Sigmoid colon (tissue), 6 donors: ENCODE measurements at regions not wholly inside any gene's neighbourhood (a gene's known extent, or its start where the extent isn't known, plus 50 kb on each side); places are given as distances from the start of the nearest gene placed in this dataset.

Experiments used
- DNase-seq: peaks from one replicate; pipeline ENCODE4 v3.0.0-alpha.2; 2019
- H3K27ac ChIP-seq, 4 donors: fragments of 200-600 bp; sonication (generic); one replicate each; pipeline ENCODE4 v1.5.1; 2016 to 2019; ENCODE audit warnings: mild to moderate bottlenecking in 1 of 4
- H3K27me3 ChIP-seq, 3 donors: fragments of 200-600 bp; sonication (generic); one replicate each; pipeline ENCODE4 v1.5.1; 2019; ENCODE audit warnings: mild to moderate bottlenecking in 1 of 3
- H3K36me3 ChIP-seq, 4 donors: fragments of 200-600 bp; sonication (generic); one replicate each; pipeline ENCODE4 v1.5.1; 2016 to 2019
- H3K4me1 ChIP-seq, 4 donors: fragments of 200-600 bp; sonication (generic); one replicate each; pipeline ENCODE4 v1.5.1; 2017 to 2019
- H3K4me3 ChIP-seq, 4 donors: fragments of 200-600 bp; sonication (generic); one replicate each; pipeline ENCODE4 v1.5.1; 2017 to 2019; ENCODE audit warnings: mild to moderate bottlenecking in 2 of 4, moderate library complexity in 1 of 4
- H3K9me3 ChIP-seq, 4 donors: fragments of 200-600 bp in 3 of 4; sonication (generic) in 3 of 4; one replicate each; pipeline versions ENCODE4 v1.5.1 to v1.6.1; 2013 to 2019
- CTCF ChIP-seq, 4 experiments: fragments of 450-650 bp in 3 of 4; fragments of 200-600 bp in 1 of 4; IDR thresholded peaks; one replicate each; pipeline ENCODE4 v1.5.1; 2016 to 2019; ENCODE audit warnings: antibody characterized with exemption in 4 of 4, mild to moderate bottlenecking in 3 of 4, moderate library complexity in 2 of 4
- EP300 ChIP-seq, 4 donors: sonication (generic); formaldehyde crosslinking; IDR thresholded peaks; one replicate each; pipeline ENCODE4 v1.6.1; 2017; ENCODE audit warnings: antibody characterized with exemption in 4 of 4
- POLR2A ChIP-seq, 2 donors: fragments of 450-650 bp; IDR thresholded peaks; one replicate each; pipeline ENCODE4 v1.6.1; 2016; ENCODE audit warnings: antibody characterized with exemption in 2 of 2, mild to moderate bottlenecking in 2 of 2, moderate library complexity in 2 of 2
- POLR2AphosphoS5 ChIP-seq, 4 donors: sonication (generic); formaldehyde crosslinking; IDR thresholded peaks; one replicate each; pipeline ENCODE4 v1.6.1; 2017; ENCODE audit warnings: antibody characterized with exemption in 4 of 4
- WGBS, 2 donors: extraction: QIAGEN DNeasy Blood & Tissue Kit; methylation state at CpG; one replicate each; pipeline ENCODE4 v1.1.7; 2013; 5-methylcytosine and 5-hydroxymethylcytosine counted together
- intact Hi-C: fragments of 100-400 bp; cut with DNase I; formaldehyde crosslinking; loops from one replicate; pipeline ENCODE4 v1.15.1; 2023
- donor health status: healthy with polysubstance abuse.
- donor health status: healthy.

- no peak for DNase-seq
- intact Hi-C loops = no loop called here
- no peaks in the 10 kb centered on the region for H3K27me3 ChIP-seq
- H3K36me3 ChIP-seq = no peaks in the 10 kb centered on the region
- WGBS, 2 donors = 95% methylated on average over 1 of the region's 1 CpG
- no peak overlapping the region for H3K27ac ChIP-seq
- no peak for TF ChIP-seq CTCF (IDR thresholded peaks at IDR 0.05)
- no peak for TF ChIP-seq POLR2A (IDR thresholded peaks at IDR 0.05)
- no peak for TF ChIP-seq POLR2AphosphoS5 (IDR thresholded peaks at IDR 0.05)
- TF ChIP-seq EP300 (IDR thresholded peaks at IDR 0.05) = no peak
- H3K9me3 ChIP-seq = no peaks in the 10 kb centered on the region
- no peaks in the 10 kb centered on the region for H3K4me1 ChIP-seq
- no peak overlapping the region for H3K4me3 ChIP-seq
Observed at GRCh38 chr10:17538941-17539340, 78.2 kb downstream of the HACD1 start.

GRCh38 chr10:17537281-17537680 lies 79.9 kb downstream of the HACD1 start:
- TF ChIP-seq POLR2AphosphoS5 (IDR thresholded peaks at IDR 0.05) = no peak
- TF ChIP-seq CTCF (IDR thresholded peaks at IDR 0.05) = no peak
- no peak for TF ChIP-seq EP300 (IDR thresholded peaks at IDR 0.05)
- TF ChIP-seq POLR2A (IDR thresholded peaks at IDR 0.05) = no peak
- intact Hi-C loops = no loop called here
- H3K4me1 ChIP-seq = no peaks in the 10 kb centered on the region
- no peak overlapping the region for H3K27ac ChIP-seq
- 79 to 84% methylated on average over 7 of the region's 7 CpGs for WGBS, 2 donors
- H3K4me3 ChIP-seq = no peak overlapping the region
- DNase-seq = no peak
- H3K9me3 ChIP-seq = peaks cover 0 to 1% (median 0%) of the 10 kb centered on the region in 4 donors
- no peaks in the 10 kb centered on the region for H3K27me3 ChIP-seq
- H3K36me3 ChIP-seq = no peaks in the 10 kb centered on the region

- no peak for DNase-seq
- Histone ChIP-seq H3K36me3 (no peaks in the 10 kb centered on the region), H3K4me3 (no peak overlapping the region), H3K27me3 (no peaks in the 10 kb centered on the region), H3K27ac (no peak overlapping the region), H3K4me1 (no peaks in the 10 kb centered on the region), H3K9me3 (peaks cover 0 to 2% (median 0%) of the 10 kb centered on the region in 4 donors)
- TF ChIP-seq EP300 (IDR thresholded peaks at IDR 0.05) = no peak
- WGBS, 2 donors = 84 to 87% methylated on average over 3 of the region's 3 CpGs
- intact Hi-C loops = no loop called here
Observed at GRCh38 chr10:17536221-17536620, 81.0 kb downstream of the HACD1 start.

GRCh38 chr10:17533731-17534130 lies 79.3 kb upstream of the ST8SIA6 start:
- DNase-seq = no peak
- H3K9me3 ChIP-seq = peaks cover 0 to 2% (median 0%) of the 10 kb centered on the region in 4 donors
- no peak for TF ChIP-seq CTCF (IDR thresholded peaks at IDR 0.05)
- 48 to 57% methylated on average over 4 of the region's 4 CpGs for WGBS, 2 donors
- no peaks in the 10 kb centered on the region for H3K36me3 ChIP-seq
- no peak overlapping the region for H3K27ac ChIP-seq
- H3K27me3 ChIP-seq = no peaks in the 10 kb centered on the region
- no peaks in the 10 kb centered on the region for H3K4me1 ChIP-seq
- intact Hi-C loops = no loop called here
- H3K4me3 ChIP-seq = no peak overlapping the region

- intact Hi-C loops = no loop called here
- Histone ChIP-seq H3K27me3 (no peaks in the 10 kb centered on the region), H3K4me1 (no peaks in the 10 kb centered on the region), H3K27ac (no peak overlapping the region), H3K36me3 (no peaks in the 10 kb centered on the region), H3K4me3 (no peak overlapping the region), H3K9me3 (peaks cover 0 to 2% (median 0%) of the 10 kb centered on the region in 4 donors)
- WGBS, 2 donors = 85 to 88% methylated on average over 3 of the region's 3 CpGs
- DNase-seq = no peak
- TF ChIP-seq EP300 (IDR thresholded peaks at IDR 0.05) (no peak), CTCF (IDR thresholded peaks at IDR 0.05) (no peak), POLR2AphosphoS5 (IDR thresholded peaks at IDR 0.05) (no peak), POLR2A (IDR thresholded peaks at IDR 0.05) (no peak)
Observed at GRCh38 chr10:17528306-17528862, 74.0 kb upstream of the ST8SIA6 start.
